H1 (cell line): ENCODE measurements at regions not wholly inside any gene's neighbourhood (a gene's known extent, or its start where the extent isn't known, plus 50 kb on each side); places are given as distances from the start of the nearest gene placed in this dataset.

Source experiments
- CTCF ChIA-PET: fragments of 300-600 bp; sonication (Branson Sonifier 250); formaldehyde crosslinking; loops from one replicate; lab custom pipeline; 2021; ENCODE audit not compliant: partially characterized antibody; lab: Charles Lee
- POLR2A ChIA-PET: fragments of 300-600 bp; sonication (Branson Sonifier 250); formaldehyde crosslinking; loops from one replicate; lab custom pipeline; 2021; ENCODE audit warnings: inconsistent platforms; ENCODE audit not compliant: partially characterized antibody; lab: Charles Lee
- DNase-seq, 2 experiments: peaks; one replicate each; pipeline versions ENCODE4 v3.0.0 to v3.0.0-alpha.2; 2010 to 2022; ENCODE audit warnings: low spot score in 2 of 2, low read depth in 1 of 2, mixed read lengths in 1 of 2
- FAIRE-seq: peaks from 2 replicates; lab custom pipeline; 2011; peaks lifted over from hg19 to GRCh38; lab: Jason Lieb, UNC
- H2AFZ ChIP-seq: 2 replicates; pipeline ENCODE4 v1.8.1; 2012; ENCODE audit warnings: low read length, inconsistent platforms
- H2AK5ac ChIP-seq: 2 replicates; pipeline ENCODE4 v1.6.1; 2013; ENCODE audit warnings: low read depth, low read length
- H2BK120ac ChIP-seq: replicated peaks from 2 replicates; pipeline ENCODE3; 2013; ENCODE audit warnings: low read depth, low read length, inconsistent platforms
- H2BK12ac ChIP-seq: 2 replicates; pipeline ENCODE4 v1.6.1; 2013; ENCODE audit warnings: low read depth, low read length
- H2BK15ac ChIP-seq: 2 replicates; pipeline ENCODE4 v1.6.1; 2013; ENCODE audit warnings: low read length
- H2BK20ac ChIP-seq: 2 replicates; pipeline ENCODE4 v1.6.1; 2013; ENCODE audit warnings: low read length
- H2BK5ac ChIP-seq: 2 replicates; pipeline ENCODE4 v1.6.1; 2013; ENCODE audit warnings: low read depth, low read length
- H3K14ac ChIP-seq: 2 replicates; pipeline ENCODE4 v1.6.1; 2013; ENCODE audit warnings: inconsistent platforms; ENCODE audit not compliant: insufficient read length
- H3K18ac ChIP-seq: 2 replicates; pipeline ENCODE4 v1.6.1; 2013; ENCODE audit warnings: low read length; ENCODE audit errors: extremely low read depth
- H3K23ac ChIP-seq: 2 replicates; pipeline ENCODE4 v1.6.1; 2013; ENCODE audit warnings: inconsistent platforms; ENCODE audit not compliant: insufficient read length
- H3K23me2 ChIP-seq: 2 replicates; pipeline ENCODE4 v1.6.1; 2013; ENCODE audit warnings: low read depth, low read length
- H3K27ac ChIP-seq: 2 replicates; pipeline ENCODE4 v1.6.1; 2011; ENCODE audit warnings: low read depth, low read length, inconsistent platforms
- H3K27me3 ChIP-seq, 4 experiments: replicated peaks in 1 of 4; 1 replicate in 1 of 4; 2 replicates in 3 of 4; pipeline versions ENCODE4 v1.6.1 to v1.8.1; 2011 to 2013; ENCODE audit warnings: low read length in 3 of 4, mild to moderate bottlenecking in 3 of 4, inconsistent platforms in 2 of 4, mixed read lengths in 2 of 4, moderate library complexity in 1 of 4; ENCODE audit not compliant: control insufficient read depth in 3 of 4, insufficient read depth in 3 of 4; ENCODE audit errors: extremely low read depth in 1 of 4
- H3K36me3 ChIP-seq, 4 experiments: 2 replicates each; pipeline versions ENCODE4 v1.6.1 to v1.8.1; 2011 to 2013; ENCODE audit warnings: mild to moderate bottlenecking in 4 of 4, low read length in 3 of 4, moderate library complexity in 2 of 4, control low read depth in 1 of 4, inconsistent platforms in 1 of 4; ENCODE audit not compliant: insufficient read depth in 4 of 4, control insufficient read depth in 2 of 4
- H3K4ac ChIP-seq: replicated peaks from 2 replicates; pipeline ENCODE3; 2013; ENCODE audit warnings: low read length, low read depth, mixed read lengths, inconsistent platforms; ENCODE audit not compliant: insufficient read length
- H3K4me1 ChIP-seq, 4 experiments: replicated peaks in 1 of 4; 1 replicate in 1 of 4; 2 replicates in 3 of 4; pipeline versions ENCODE4 v1.6.1 to v1.8.1; 2011 to 2013; ENCODE audit warnings: low read length in 3 of 4, inconsistent platforms in 2 of 4, mixed read lengths in 1 of 4; ENCODE audit not compliant: insufficient read depth in 4 of 4, control insufficient read depth in 3 of 4
- H3K4me2 ChIP-seq, 2 experiments: 2 replicates each; pipeline versions ENCODE4 v1.6.1 to v1.8.1; 2011 to 2013; ENCODE audit warnings: low read depth in 2 of 2, low read length in 2 of 2, control low read depth in 1 of 2, inconsistent platforms in 1 of 2, mild to moderate bottlenecking in 1 of 2; ENCODE audit not compliant: insufficient read depth in 1 of 2
- H3K4me3 ChIP-seq, 4 experiments: fragments of 200-600, 300-600 bp in 1 of 4; sonication (generic), shearing (Covaris generic), sonication (Bioruptor Twin) in 1 of 4; 2 replicates each; pipeline versions ENCODE4 v1.5.1 to v1.8.1; 2011 to 2016; ENCODE audit warnings: low read length in 4 of 4, low read depth in 3 of 4, control low read depth in 2 of 4, inconsistent platforms in 2 of 4, mild to moderate bottlenecking in 2 of 4, mixed read lengths in 1 of 4, moderate library complexity in 1 of 4; ENCODE audit not compliant: insufficient read depth in 2 of 4; ENCODE audit errors: extremely low read depth in 1 of 4
- H3K56ac ChIP-seq: replicated peaks from 2 replicates; pipeline ENCODE3; 2013; ENCODE audit warnings: low read depth, mild to moderate bottlenecking, mixed read lengths, low read length, inconsistent platforms; ENCODE audit not compliant: insufficient read length
- H3K79me1 ChIP-seq: 2 replicates; pipeline ENCODE4 v1.6.1; 2013; ENCODE audit warnings: low read depth, low read length, control low read depth
- H3K79me2 ChIP-seq, 2 experiments: 2 replicates each; pipeline versions ENCODE4 v1.6.1 to v1.8.1; 2012 to 2013; ENCODE audit warnings: low read length in 2 of 2, mild to moderate bottlenecking in 2 of 2, inconsistent platforms in 1 of 2; ENCODE audit not compliant: insufficient read depth in 2 of 2, control insufficient read depth in 1 of 2
- H3K9ac ChIP-seq, 4 experiments: replicated peaks in 1 of 4; 1 replicate in 1 of 4; 2 replicates in 3 of 4; pipeline versions ENCODE4 v1.6.1 to v1.8.1; 2011 to 2013; ENCODE audit warnings: low read depth in 3 of 4, low read length in 3 of 4, control low read depth in 2 of 4, mild to moderate bottlenecking in 2 of 4, moderate library complexity in 2 of 4, inconsistent platforms in 1 of 4; ENCODE audit errors: extremely low read depth in 1 of 4
- H3K9me3 ChIP-seq, 2 experiments: 2 replicates each; pipeline versions ENCODE4 v1.6.1 to v1.8.1; 2012 to 2013; ENCODE audit warnings: mild to moderate bottlenecking in 2 of 2, moderate library complexity in 2 of 2, control low read depth in 1 of 2, inconsistent platforms in 1 of 2, low read depth in 1 of 2, low read length in 1 of 2, mixed read lengths in 1 of 2; ENCODE audit not compliant: insufficient read depth in 2 of 2
- H4K20me1 ChIP-seq, 2 experiments: replicated peaks in 1 of 2; 2 replicates each; pipeline versions ENCODE3 to v1.8.1; 2011 to 2013; ENCODE audit warnings: inconsistent platforms in 2 of 2, low read length in 2 of 2, mild to moderate bottlenecking in 1 of 2; ENCODE audit not compliant: insufficient read depth in 2 of 2, control insufficient read depth in 1 of 2
- H4K5ac ChIP-seq: 2 replicates; pipeline ENCODE4 v1.6.1; 2013; ENCODE audit warnings: low read length, low read depth, mixed read lengths, inconsistent platforms; ENCODE audit not compliant: insufficient read length
- H4K8ac ChIP-seq: 2 replicates; pipeline ENCODE4 v1.8.0; 2013; ENCODE audit warnings: mild to moderate bottlenecking, moderate library complexity, low read length, inconsistent platforms; ENCODE audit not compliant: insufficient read depth; ENCODE audit errors: extremely low read depth
- H4K91ac ChIP-seq: replicated peaks from 2 replicates; pipeline ENCODE3; 2013; ENCODE audit warnings: low read length, mixed read lengths, inconsistent platforms; ENCODE audit not compliant: insufficient read length
- ASH2L ChIP-seq: fragments of 200-600, 300-600 bp; sonication (generic); IDR thresholded peaks from one replicate; pipeline ENCODE4 v1.7.1; 2017; ENCODE audit warnings: low read length
- BACH1 ChIP-seq: IDR thresholded peaks from 2 replicates; pipeline ENCODE4 v1.6.1; 2012; ENCODE audit warnings: low read length, improper control_type of control experiment
- CEBPB ChIP-seq: IDR thresholded peaks from 2 replicates; pipeline ENCODE4 v1.6.1; 2012; ENCODE audit warnings: low read depth, low read length
- GTF2F1 ChIP-seq: IDR thresholded peaks from 2 replicates; pipeline ENCODE4 v1.6.1; 2012; ENCODE audit warnings: low read depth, low read length, improper control_type of control experiment, borderline replicate concordance
- JUN ChIP-seq: IDR thresholded peaks from 2 replicates; pipeline ENCODE4 v1.6.1; 2011; ENCODE audit warnings: low read depth, mild to moderate bottlenecking, improper control_type of control experiment, low read length
- MAX ChIP-seq: IDR thresholded peaks from 2 replicates; pipeline ENCODE4 v1.6.1; 2012; ENCODE audit warnings: inconsistent platforms
- POLR2A ChIP-seq, 2 experiments: IDR thresholded peaks; 1 replicate in 1 of 2; 2 replicates in 1 of 2; pipeline ENCODE4 v1.6.1; 2011; ENCODE audit warnings: low read depth in 2 of 2, low read length in 2 of 2, mild to moderate bottlenecking in 2 of 2; ENCODE audit errors: control extremely low read depth in 1 of 2
- SIN3A ChIP-seq, 2 experiments: IDR thresholded peaks in 1 of 2; conservative IDR thresholded peaks in 1 of 2; 2 replicates each; pipeline ENCODE4 v1.6.1; 2011 to 2012; ENCODE audit warnings: low read length in 2 of 2, improper control_type of control experiment in 1 of 2, low read depth in 1 of 2, mild to moderate bottlenecking in 1 of 2
- SIX5 ChIP-seq: IDR thresholded peaks from 2 replicates; pipeline ENCODE4 v1.6.1; 2011; ENCODE audit warnings: mild to moderate bottlenecking, low read depth, low read length
- SRF ChIP-seq: IDR thresholded peaks from 2 replicates; pipeline ENCODE4 v1.6.1; 2011; ENCODE audit warnings: mild to moderate bottlenecking, low read depth, low read length, moderate library complexity
- SUZ12 ChIP-seq: fragments of 200-600 bp; sonication (generic); IDR thresholded peaks from 2 replicates; pipeline ENCODE4 v1.6.1; 2012; ENCODE audit warnings: mild to moderate bottlenecking, inconsistent platforms, low read length, moderate library complexity, mixed read lengths
- TCF12 ChIP-seq: IDR thresholded peaks from 2 replicates; pipeline ENCODE4 v1.6.1; 2011; ENCODE audit warnings: low read depth, mild to moderate bottlenecking, low read length
- YY1 ChIP-seq: IDR thresholded peaks from 2 replicates; pipeline ENCODE4 v1.6.1; 2011; ENCODE audit warnings: low read depth, mild to moderate bottlenecking, low read length

- Histone ChIP-seq H3K9me3 (no peaks in the 10 kb centered on the region), H2BK120ac (no peak overlapping the region), H3K4me1 (no peaks in the 10 kb centered on the region), H3K4me3 (no peak overlapping the region), H3K4me2 (no peak overlapping the region), H3K79me1 (no peaks in the 10 kb centered on the region), H3K18ac (no peak overlapping the region), H4K91ac (no peak overlapping the region), H3K4ac (no peak overlapping the region), H3K27me3 (no peaks in the 10 kb centered on the region), H3K23me2 (no peaks in the 10 kb centered on the region), H3K14ac (no peak overlapping the region), H2AFZ (no peak overlapping the region), H3K56ac (no peak overlapping the region), H2BK5ac (no peak overlapping the region), H3K27ac (no peak overlapping the region), H3K23ac (no peak overlapping the region), H3K36me3 (no peaks in the 10 kb centered on the region), H3K9ac (no peak overlapping the region), H4K8ac (no peak overlapping the region), H2AK5ac (no peak overlapping the region), H2BK12ac (no peak overlapping the region), H4K5ac (no peak overlapping the region), H2BK20ac (no peak overlapping the region), H4K20me1 (no peaks in the 10 kb centered on the region), H3K79me2 (no peaks in the 10 kb centered on the region), H2BK15ac (no peak overlapping the region)
- no peak for FAIRE-seq
- ChIA-PET POLR2A (no interaction called here), CTCF (interaction anchor here (0.5 kb wide), 1 partner anchor 29 kb away, joined by 3 read pairs; no protein-coding TSS in a partner anchor)
- no peak for DNase-seq
- TF ChIP-seq SIN3A (conservative IDR thresholded peaks at IDR 0.05 in 1 of 2, IDR thresholded peaks at IDR 0.05 in 1 of 2; ENCODE audit: low read depth in 1 of 2, low read length in 2 of 2), result no peak
- no peak for TF ChIP-seq POLR2A (IDR thresholded peaks at IDR 0.05; ENCODE audit: control extremely low read depth in 1 of 2, low read depth in 2 of 2, low read length in 2 of 2)
- TF ChIP-seq SIX5, result no peak
- TF ChIP-seq GTF2F1, result no peak
- TF ChIP-seq JUN, result no peak
- TF ChIP-seq MAX, result no peak
- TF ChIP-seq BACH1, result no peak
- TF ChIP-seq CEBPB, result no peak
- no peak for TF ChIP-seq TCF12
- TF ChIP-seq SRF, result no peak
- no peak for TF ChIP-seq YY1
- no peak for TF ChIP-seq SUZ12
- no peak for TF ChIP-seq ASH2L
Observed at GRCh38 chr6:22764496-22764895, 195.1 kb downstream of the HDGFL1 start.
